Neural cell (in vitro differentiated cells): ENCODE measurements at regions not wholly inside any gene's neighbourhood (a gene's known extent, or its start where the extent isn't known, plus 50 kb on each side); places are given as distances from the start of the nearest gene placed in this dataset.

Experiments
- CTCF ChIP-seq: fragments of 450-650 bp; IDR thresholded peaks from 2 replicates; pipeline ENCODE4 v1.5.1; 2014; ENCODE audit warnings: antibody characterized with exemption, mild to moderate bottlenecking, moderate library complexity; ENCODE audit not compliant: poor library complexity, severe bottlenecking
- EP300 ChIP-seq: fragments of 450-650 bp; conservative IDR thresholded peaks from 2 replicates; pipeline ENCODE4 v1.6.1; 2014; ENCODE audit warnings: antibody characterized with exemption, mild to moderate bottlenecking, moderate library complexity; ENCODE audit not compliant: poor library complexity, severe bottlenecking
- EZH2 ChIP-seq: fragments of 200-600, 300-800 bp; shearing (Covaris generic), sonication (generic); IDR thresholded peaks from 2 replicates; pipeline ENCODE4 v1.6.1; 2014; ENCODE audit warnings: antibody characterized with exemption, low read length, borderline replicate concordance, mild to moderate bottlenecking; ENCODE audit not compliant: insufficient read depth, poor library complexity, severe bottlenecking
- MXI1 ChIP-seq: fragments of 450-650 bp; conservative IDR thresholded peaks from 2 replicates; pipeline ENCODE4 v1.6.1; 2014; ENCODE audit warnings: antibody characterized with exemption, mild to moderate bottlenecking; ENCODE audit not compliant: poor library complexity, severe bottlenecking
- POLR2AphosphoS5 ChIP-seq: IDR thresholded peaks from 2 replicates; pipeline ENCODE4 v1.6.1; 2012
- RAD21 ChIP-seq: fragments of 450-650 bp; conservative IDR thresholded peaks from 2 replicates; pipeline ENCODE4 v1.6.1; 2014; ENCODE audit warnings: antibody characterized with exemption, mild to moderate bottlenecking, moderate library complexity
- REST ChIP-seq: IDR thresholded peaks from 2 replicates; pipeline ENCODE4 v1.6.1; 2012; ENCODE audit warnings: borderline replicate concordance
- SMC3 ChIP-seq: fragments of 450-650 bp; conservative IDR thresholded peaks from 2 replicates; pipeline ENCODE4 v1.6.1; 2014; ENCODE audit warnings: antibody characterized with exemption, mild to moderate bottlenecking, moderate library complexity; ENCODE audit not compliant: poor library complexity
- TAF1 ChIP-seq: IDR thresholded peaks from 2 replicates; pipeline ENCODE4 v1.6.1; 2012; ENCODE audit warnings: low read depth

DNA sequence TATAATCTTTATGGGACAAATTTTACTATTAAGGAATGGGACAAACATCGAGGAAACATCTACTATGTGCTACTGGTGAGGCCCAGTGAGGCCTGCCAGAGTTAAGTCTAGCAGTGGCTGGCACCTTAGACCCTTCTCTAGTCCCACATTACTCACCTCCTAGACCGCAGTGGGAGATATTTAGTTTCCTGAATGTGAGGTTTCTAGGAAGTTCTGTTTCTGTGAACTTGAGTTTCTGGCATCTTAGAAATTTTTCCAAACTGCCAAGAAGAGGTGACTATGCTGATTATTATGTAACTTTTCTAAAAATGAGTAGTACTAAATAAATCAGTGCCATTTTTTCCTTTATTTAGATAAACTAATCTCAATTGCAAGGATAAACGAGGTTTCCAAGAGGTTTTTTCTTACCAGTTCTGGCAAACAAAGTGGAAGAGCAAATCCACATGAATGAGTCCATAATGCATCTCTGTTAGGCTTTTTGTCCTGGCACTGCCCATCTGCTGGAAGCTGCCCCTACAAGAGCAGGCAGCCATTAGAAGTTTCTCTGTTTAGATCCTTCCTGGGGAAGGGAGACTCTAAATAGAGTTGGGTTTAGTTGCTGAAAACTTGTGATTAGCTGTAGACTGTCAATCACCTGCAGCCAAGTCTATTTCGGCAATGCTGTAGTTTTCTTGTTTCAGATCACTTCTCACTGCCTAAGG, 348.7 kb downstream of the MAN2A1 start:
- no peak for TF ChIP-seq POLR2AphosphoS5
- TF ChIP-seq CTCF, result no peak
- TF ChIP-seq EP300, result no peak
- no peak for TF ChIP-seq TAF1
- TF ChIP-seq SMC3, result no peak
- no peak for TF ChIP-seq RAD21
- TF ChIP-seq REST, result no peak
- no peak for TF ChIP-seq EZH2
- no peak for TF ChIP-seq MXI1
